CD4-positive, alpha-beta memory T cell (primary cell): ENCODE measurements at regions not wholly inside any gene's neighbourhood (a gene's known extent, or its start where the extent isn't known, plus 50 kb on each side); places are given as distances from the start of the nearest gene placed in this dataset.

Experiments used
- CTCF ChIA-PET: fragments of 350-600 bp; sonication (Branson Sonifier 250); formaldehyde crosslinking; loops from one replicate; lab custom pipeline; 2021; ENCODE audit warnings: inconsistent platforms; ENCODE audit not compliant: partially characterized antibody; lab: Charles Lee
- POLR2A ChIA-PET: fragments of 350-600 bp; sonication (Branson Sonifier 250); formaldehyde crosslinking; loops from one replicate; lab custom pipeline; 2021; ENCODE audit not compliant: partially characterized antibody; lab: Charles Lee
- DNase-seq, 5 donors: peaks; one replicate each; pipeline versions ENCODE4 v3.0.0 to v3.0.0-alpha.2; 2020 to 2022; ENCODE audit warnings: mixed read lengths in 1 of 5
- H3K27ac ChIP-seq: one replicate; pipeline ENCODE4 v1.7.0; 2013; ENCODE audit warnings: low read depth, low read length
- H3K27me3 ChIP-seq: 2 replicates; pipeline ENCODE4 v1.7.0; 2013; ENCODE audit warnings: mild to moderate bottlenecking, low read length, moderate library complexity; ENCODE audit not compliant: insufficient read depth
- H3K36me3 ChIP-seq: 2 replicates; pipeline ENCODE4 v1.7.0; 2013; ENCODE audit warnings: mild to moderate bottlenecking, low read length, moderate library complexity; ENCODE audit not compliant: insufficient read depth
- H3K4me1 ChIP-seq: 2 replicates; pipeline ENCODE4 v1.7.0; 2013; ENCODE audit warnings: mild to moderate bottlenecking, low read length, moderate library complexity; ENCODE audit not compliant: insufficient read depth
- H3K4me3 ChIP-seq, 2 donors: one replicate each; pipeline ENCODE4 v1.7.0; 2013; ENCODE audit warnings: low read length in 2 of 2, mild to moderate bottlenecking in 1 of 2
- H3K9me3 ChIP-seq, 2 donors: one replicate each; pipeline ENCODE4 v1.7.0; 2013; ENCODE audit warnings: low read length in 2 of 2, control low read depth in 1 of 2; ENCODE audit not compliant: control insufficient read depth in 1 of 2
- H3K27ac Mint-ChIP-seq, 7 donors: one replicate each; pipeline ENCODE4 v1.8.0; 2020 to 2021; ENCODE audit warnings: mixed read lengths in 7 of 7, mild to moderate bottlenecking in 6 of 7, inconsistent platforms in 3 of 7, moderate library complexity in 3 of 7
- H3K27me3 Mint-ChIP-seq, 2 donors: one replicate each; pipeline ENCODE4 v1.8.0; 2020 to 2021; ENCODE audit warnings: mixed read lengths in 2 of 2
- H3K36me3 Mint-ChIP-seq, 2 donors: one replicate each; pipeline ENCODE4 v1.8.0; 2020 to 2021; ENCODE audit warnings: mixed read lengths in 2 of 2, inconsistent platforms in 1 of 2, mild to moderate bottlenecking in 1 of 2
- H3K4me1 Mint-ChIP-seq, 4 donors: one replicate each; pipeline ENCODE4 v1.8.0; 2020 to 2021; ENCODE audit warnings: mixed read lengths in 4 of 4, mild to moderate bottlenecking in 1 of 4
- H3K4me3 Mint-ChIP-seq, 8 donors: one replicate each; pipeline ENCODE4 v1.8.0; 2020 to 2021; ENCODE audit warnings: mixed read lengths in 8 of 8, mild to moderate bottlenecking in 7 of 8, moderate library complexity in 6 of 8, inconsistent platforms in 3 of 8
- H3K9me3 Mint-ChIP-seq, 8 donors: one replicate each; pipeline ENCODE4 v1.8.0; 2020 to 2021; ENCODE audit warnings: mixed read lengths in 8 of 8, mild to moderate bottlenecking in 5 of 8, inconsistent platforms in 3 of 8, moderate library complexity in 1 of 8
- intact Hi-C: fragments of 100-400 bp; cut with micrococcal nuclease; formaldehyde crosslinking; loops from one replicate; pipeline ENCODE4 v1.15.1; 2023

- POLR2A ChIA-PET = no interaction called here
- H3K36me3 Mint-ChIP-seq = no peaks in the 10 kb centered on the region
Observed at GRCh38 chr2:10993001-10993481, 81.3 kb downstream of the KCNF1 start.

GRCh38 chr2:10995366-10995970, 83.7 kb downstream of the KCNF1 start:
- Mint-ChIP-seq H3K4me3 (no peak overlapping the region), H3K9me3 (peaks cover 0 to 3% (median 0%) of the 10 kb centered on the region in 8 donors), H3K36me3 (no peaks in the 10 kb centered on the region), H3K4me1 (no peaks in the 10 kb centered on the region), H3K27me3 (peaks cover 3% of the 10 kb centered on the region in 2 donors), H3K27ac (no peak overlapping the region)
- ChIA-PET POLR2A (no interaction called here), CTCF (no interaction called here)
- intact Hi-C loops = no loop called here
- Histone ChIP-seq H3K27ac (no peak overlapping the region), H3K9me3 (no peaks in the 10 kb centered on the region), H3K4me1 (no peaks in the 10 kb centered on the region), H3K4me3 (no peak overlapping the region), H3K27me3 (no peaks in the 10 kb centered on the region), H3K36me3 (no peaks in the 10 kb centered on the region)
- DNase-seq = no peak

More at GRCh38 chr2:10993001-10993481, 81.3 kb downstream of the KCNF1 start:
- H3K4me1 ChIP-seq = no peaks in the 10 kb centered on the region
- H3K9me3 ChIP-seq = no peaks in the 10 kb centered on the region
- intact Hi-C loops = no loop called here
- Mint-ChIP-seq H3K27ac (no peak overlapping the region), H3K27me3 (peaks cover 3% of the 10 kb centered on the region in 2 donors), H3K4me1 (no peaks in the 10 kb centered on the region), H3K4me3 (no peak overlapping the region), H3K9me3 (peaks cover 0 to 3% (median 0%) of the 10 kb centered on the region in 8 donors)
- no peaks in the 10 kb centered on the region for H3K36me3 ChIP-seq
- CTCF ChIA-PET = no interaction called here
- H3K27ac ChIP-seq = no peak overlapping the region
- no peaks in the 10 kb centered on the region for H3K27me3 ChIP-seq
- no peak for DNase-seq
- H3K4me3 ChIP-seq = no peak overlapping the region

- Histone ChIP-seq H3K27ac (no peak overlapping the region), H3K4me3 (no peak overlapping the region), H3K36me3 (no peaks in the 10 kb centered on the region), H3K9me3 (no peaks in the 10 kb centered on the region), H3K4me1 (no peaks in the 10 kb centered on the region), H3K27me3 (no peaks in the 10 kb centered on the region)
- H3K27ac Mint-ChIP-seq = no peak overlapping the region
- H3K36me3 Mint-ChIP-seq = no peaks in the 10 kb centered on the region
- H3K27me3 Mint-ChIP-seq = peaks cover 6 to 15% of the 10 kb centered on the region in 2 donors
- H3K9me3 Mint-ChIP-seq = peaks cover 0 to 6% (median 0%) of the 10 kb centered on the region in 8 donors
- CTCF ChIA-PET = no interaction called here
- H3K4me1 Mint-ChIP-seq = no peaks in the 10 kb centered on the region
- POLR2A ChIA-PET = no interaction called here
- intact Hi-C loops = no loop called here
- no peak overlapping the region for H3K4me3 Mint-ChIP-seq
- DNase-seq = no peak
Observed at GRCh38 chr2:11004199-11004598, 92.5 kb downstream of the KCNF1 start.

- Histone ChIP-seq H3K4me1 (no peaks in the 10 kb centered on the region), H3K9me3 (no peaks in the 10 kb centered on the region), H3K27me3 (no peaks in the 10 kb centered on the region), H3K36me3 (no peaks in the 10 kb centered on the region), H3K27ac (no peak overlapping the region), H3K4me3 (no peak overlapping the region)
- Mint-ChIP-seq H3K36me3 (no peaks in the 10 kb centered on the region), H3K9me3 (peaks cover 0 to 8% (median 2%) of the 10 kb centered on the region in 8 donors), H3K27ac (no peak overlapping the region), H3K27me3 (peaks cover 6 to 15% of the 10 kb centered on the region in 2 donors), H3K4me1 (no peaks in the 10 kb centered on the region), H3K4me3 (no peak overlapping the region)
- DNase-seq = no peak
- intact Hi-C loops = no loop called here
- POLR2A ChIA-PET = no interaction called here
- CTCF ChIA-PET = no interaction called here
Observed at GRCh38 chr2:11005032-11005431, 93.3 kb downstream of the KCNF1 start.

GRCh38 chr2:11006191-11006590, 94.5 kb downstream of the KCNF1 start:
- peaks cover 3 to 20% (median 10%) of the 10 kb centered on the region in 8 donors for H3K9me3 Mint-ChIP-seq
- H3K4me3 Mint-ChIP-seq = no peak overlapping the region
- no peaks in the 10 kb centered on the region for H3K36me3 Mint-ChIP-seq
- intact Hi-C loops = no loop called here
- Histone ChIP-seq H3K4me1 (no peaks in the 10 kb centered on the region), H3K27ac (no peak overlapping the region), H3K36me3 (no peaks in the 10 kb centered on the region), H3K4me3 (no peak overlapping the region), H3K9me3 (no peaks in the 10 kb centered on the region), H3K27me3 (no peaks in the 10 kb centered on the region)
- no peaks in the 10 kb centered on the region for H3K4me1 Mint-ChIP-seq
- ChIA-PET CTCF (no interaction called here), POLR2A (no interaction called here)
- DNase-seq = no peak
- peaks cover 6 to 18% of the 10 kb centered on the region in 2 donors for H3K27me3 Mint-ChIP-seq
- H3K27ac Mint-ChIP-seq = no peak overlapping the region

GRCh38 chr2:11007331-11008264, 95.9 kb downstream of the KCNF1 start:
- no peaks in the 10 kb centered on the region for H3K36me3 ChIP-seq
- intact Hi-C loops = no loop called here
- no peaks in the 10 kb centered on the region for H3K4me1 ChIP-seq
- ChIA-PET POLR2A (no interaction called here), CTCF (no interaction called here)
- no peak for DNase-seq
- no peaks in the 10 kb centered on the region for H3K9me3 ChIP-seq
- H3K9me3 Mint-ChIP-seq = peaks cover 5 to 28% (median 15%) of the 10 kb centered on the region in 8 donors
- no peak overlapping the region for H3K27ac ChIP-seq
- no peak overlapping the region for H3K4me3 Mint-ChIP-seq
- peaks cover 4 to 14% of the 10 kb centered on the region in 2 donors for H3K27me3 Mint-ChIP-seq
- no peak overlapping the region for H3K4me3 ChIP-seq
- no peaks in the 10 kb centered on the region for H3K36me3 Mint-ChIP-seq
- no peak overlapping the region for H3K27ac Mint-ChIP-seq
- H3K27me3 ChIP-seq = no peaks in the 10 kb centered on the region
- H3K4me1 Mint-ChIP-seq = no peaks in the 10 kb centered on the region

- H3K27me3 Mint-ChIP-seq = peaks cover 1 to 8% of the 10 kb centered on the region in 2 donors
- H3K27ac Mint-ChIP-seq = no peak overlapping the region
- Histone ChIP-seq H3K27me3 (no peaks in the 10 kb centered on the region), H3K4me3 (no peak overlapping the region), H3K27ac (no peak overlapping the region), H3K9me3 (no peaks in the 10 kb centered on the region), H3K4me1 (no peaks in the 10 kb centered on the region), H3K36me3 (no peaks in the 10 kb centered on the region)
- POLR2A ChIA-PET = no interaction called here
- CTCF ChIA-PET = no interaction called here
- intact Hi-C loops = no loop called here
- DNase-seq = no peak
- H3K36me3 Mint-ChIP-seq = no peaks in the 10 kb centered on the region
- H3K4me3 Mint-ChIP-seq = no peak overlapping the region
- H3K4me1 Mint-ChIP-seq = no peaks in the 10 kb centered on the region
- H3K9me3 Mint-ChIP-seq = peaks cover 6 to 36% (median 18%) of the 10 kb centered on the region in 8 donors
Observed at GRCh38 chr2:11008773-11009172, 97.0 kb downstream of the KCNF1 start.
